IPS DF 19.7 (cell line): ENCODE measurements at regions not wholly inside any gene's neighbourhood (a gene's known extent, or its start where the extent isn't known, plus 50 kb on each side); places are given as distances from the start of the nearest gene placed in this dataset.
"Not testable (repeated sequence)": the region's sequence is repeated elsewhere in the genome, so short reads cannot be mapped to it uniquely, and the experiment has no call there.

Experiments used
- DNase-seq: peaks from one replicate; pipeline ENCODE4 v3.0.0-alpha.2; 2013; ENCODE audit warnings: low read depth, low spot score

GRCh38 chr2:236370847-236371409 is 106.7 kb upstream of the ASB18 start:
- no peak for DNase-seq

- no peak for DNase-seq
These were observed 111.8 kb upstream of the ASB18 start for GRCh38 chr2:236375973-236376476.

- DNase-seq: no peak
These were observed 112.5 kb upstream of the ASB18 start for GRCh38 chr2:236376566-236377244.

- DNase-seq: no peak
These were observed 115.9 kb upstream of the ASB18 start for GRCh38 chr2:236380051-236380612.

GRCh38 chr2:236381253-236381652 is 117.0 kb upstream of the ASB18 start:
- DNase-seq: not testable (repeated sequence)

GRCh38 chr2:236389284-236390216 is 125.3 kb upstream of the ASB18 start:
- not testable (repeated sequence) for DNase-seq

GRCh38 chr2:236393101-236393500 is 128.9 kb upstream of the ASB18 start:
- no peak for DNase-seq

- no peak for DNase-seq
These were observed 129.4 kb upstream of the ASB18 start for GRCh38 chr2:236393581-236393980.

GRCh38 chr2:236394571-236394970 is 130.4 kb upstream of the ASB18 start:
- no peak for DNase-seq

GRCh38 chr2:236395067-236395466 is 130.9 kb upstream of the ASB18 start:
- no peak for DNase-seq

GRCh38 chr2:236396818-236397350 is 132.7 kb upstream of the ASB18 start:
- DNase-seq: no peak

- no peak for DNase-seq
These were observed 133.5 kb upstream of the ASB18 start for GRCh38 chr2:236397681-236398080.

- DNase-seq: no peak
These were observed 135.2 kb upstream of the ASB18 start for GRCh38 chr2:236399409-236399808.

GRCh38 chr2:236400046-236400574 is 135.9 kb upstream of the ASB18 start:
- no peak for DNase-seq

- DNase-seq: no peak
These were observed 136.6 kb upstream of the ASB18 start for GRCh38 chr2:236400594-236401360.

GRCh38 chr2:236402033-236402790 is 138.0 kb upstream of the ASB18 start:
- DNase-seq: no peak

GRCh38 chr2:236403125-236403524 is 138.9 kb upstream of the ASB18 start:
- no peak for DNase-seq

- no peak for DNase-seq
These were observed 139.6 kb upstream of the ASB18 start for GRCh38 chr2:236403811-236404210.

- DNase-seq: no peak
These were observed 140.1 kb upstream of the ASB18 start for GRCh38 chr2:236404346-236404745.

GRCh38 chr2:236405357-236405756 is 141.2 kb upstream of the ASB18 start:
- no peak for DNase-seq
